DMS114 treated with DMSO at 0.1 percent for 48 hours (cell line): ENCODE measurements at regions not wholly inside any gene's neighbourhood (a gene's known extent, or its start where the extent isn't known, plus 50 kb on each side); places are given as distances from the start of the nearest gene placed in this dataset.

Experiments
- DNase-seq: peaks from one replicate; lab custom pipeline; 2025; ENCODE audit not compliant: unreplicated experiment; lab: John Stamatoyannopoulos, UW

DNA sequence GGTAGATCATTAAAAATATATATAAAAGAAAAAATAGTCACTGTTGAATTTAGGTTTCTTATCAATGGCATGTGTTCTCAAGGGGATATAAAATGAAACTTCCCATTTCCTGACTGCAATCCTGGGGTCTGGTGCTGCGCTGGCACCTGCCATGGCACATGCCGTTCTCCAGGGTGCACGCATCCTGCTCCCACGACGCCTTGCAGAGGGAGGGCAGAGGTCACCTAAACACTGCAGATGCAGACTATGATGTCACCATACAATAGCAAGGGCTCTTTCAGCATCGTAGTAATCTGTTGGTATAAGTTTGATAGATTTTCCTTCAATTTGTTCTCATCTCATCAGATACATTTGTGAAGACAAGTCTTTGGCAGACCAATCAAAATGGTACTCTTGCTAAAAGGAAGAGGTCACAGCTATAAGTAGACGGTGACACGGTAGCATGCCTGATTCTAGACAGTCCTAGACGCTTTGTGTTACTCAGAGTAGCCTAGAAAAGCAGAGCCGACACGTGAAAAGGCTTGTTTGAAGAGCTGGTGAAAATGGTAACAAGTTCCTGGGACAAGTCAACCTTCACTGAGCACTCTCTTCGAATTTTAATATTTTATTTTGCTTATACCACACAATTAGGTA is 761.4 kb downstream of the DCDC2C start:
- no peak for DNase-seq

DNA sequence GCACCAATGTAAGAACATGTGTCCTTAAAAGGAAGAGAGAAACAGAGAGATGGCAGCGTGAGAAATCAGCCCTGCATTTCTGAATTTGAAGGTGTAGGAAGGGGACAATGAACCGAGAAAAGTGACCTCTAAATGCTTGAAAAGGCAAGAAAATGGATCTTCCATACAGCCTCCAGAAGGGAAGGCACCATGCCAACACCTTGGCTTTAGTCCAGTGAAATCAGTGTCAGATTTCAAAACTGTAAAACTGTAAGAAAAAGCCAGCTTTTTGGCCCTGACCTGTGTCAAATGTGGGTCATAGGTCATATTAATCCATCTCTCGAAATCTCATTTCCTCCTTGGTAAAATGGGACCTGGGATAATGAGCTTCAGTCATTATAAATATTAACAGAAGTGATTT is 762.3 kb downstream of the DCDC2C start:
- no peak for DNase-seq

- no peak for DNase-seq
Observed at GRCh38 chr2:4475618-4476017, 772.2 kb downstream of the DCDC2C start.

GRCh38 chr2:4483050-4483449 is 779.7 kb downstream of the DCDC2C start:
- no peak for DNase-seq

GRCh38 chr2:4486971-4487370 is 783.6 kb downstream of the DCDC2C start:
- DNase-seq: no peak

DNA sequence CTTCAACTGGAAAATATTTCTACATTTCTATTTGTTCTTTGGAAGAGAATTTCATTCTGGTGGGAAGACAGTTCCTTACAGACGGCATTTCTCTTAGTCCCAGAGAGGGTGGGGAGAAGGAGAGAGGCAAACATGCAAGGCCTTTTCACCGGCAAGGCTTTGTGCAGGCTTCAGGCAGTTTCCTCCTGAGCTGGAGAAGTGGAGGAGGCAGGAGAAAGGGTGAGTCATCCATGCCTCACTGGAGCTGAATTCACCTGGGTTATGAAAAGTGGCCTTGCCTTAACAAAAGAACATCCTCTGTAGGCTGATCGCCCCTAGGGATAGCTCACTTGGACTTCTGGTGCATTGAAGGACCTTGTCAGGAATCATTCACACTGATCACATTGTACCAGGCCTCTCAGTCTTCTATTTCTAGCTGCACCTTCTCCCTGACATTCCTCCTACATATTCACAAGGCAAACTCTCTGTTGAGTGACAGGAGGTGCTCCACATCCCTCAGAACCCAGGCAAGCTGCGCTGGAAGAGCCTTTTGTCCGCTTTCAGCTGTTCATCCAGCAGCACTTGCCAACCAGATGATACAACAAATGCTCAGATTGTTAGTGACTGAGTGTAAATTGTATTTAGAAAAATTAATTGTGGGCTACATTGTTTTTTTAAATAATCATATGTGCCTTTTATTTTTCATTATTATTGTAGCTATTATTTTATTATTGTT is 796.1 kb downstream of the DCDC2C start:
- DNase-seq: no peak

DNA sequence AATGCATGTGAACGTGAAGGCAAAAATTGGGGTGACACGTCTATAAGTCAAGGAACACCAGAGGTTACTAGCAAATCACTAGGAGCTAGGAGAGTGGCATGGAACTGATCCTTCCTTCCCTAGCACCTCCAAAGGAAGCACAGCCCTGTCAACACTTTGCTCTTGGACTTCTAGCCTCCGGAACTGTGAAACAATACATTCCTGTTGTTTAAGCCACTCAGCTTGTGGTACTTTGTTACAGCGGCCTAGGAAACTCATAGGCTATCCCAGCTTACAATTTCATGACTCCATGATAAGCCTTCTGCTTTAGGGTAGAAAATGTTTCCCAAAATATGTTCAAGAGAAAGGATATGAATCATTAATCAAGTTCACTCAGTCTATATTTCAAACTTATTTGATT is 798.1 kb downstream of the DCDC2C start:
- DNase-seq: no peak

DNA sequence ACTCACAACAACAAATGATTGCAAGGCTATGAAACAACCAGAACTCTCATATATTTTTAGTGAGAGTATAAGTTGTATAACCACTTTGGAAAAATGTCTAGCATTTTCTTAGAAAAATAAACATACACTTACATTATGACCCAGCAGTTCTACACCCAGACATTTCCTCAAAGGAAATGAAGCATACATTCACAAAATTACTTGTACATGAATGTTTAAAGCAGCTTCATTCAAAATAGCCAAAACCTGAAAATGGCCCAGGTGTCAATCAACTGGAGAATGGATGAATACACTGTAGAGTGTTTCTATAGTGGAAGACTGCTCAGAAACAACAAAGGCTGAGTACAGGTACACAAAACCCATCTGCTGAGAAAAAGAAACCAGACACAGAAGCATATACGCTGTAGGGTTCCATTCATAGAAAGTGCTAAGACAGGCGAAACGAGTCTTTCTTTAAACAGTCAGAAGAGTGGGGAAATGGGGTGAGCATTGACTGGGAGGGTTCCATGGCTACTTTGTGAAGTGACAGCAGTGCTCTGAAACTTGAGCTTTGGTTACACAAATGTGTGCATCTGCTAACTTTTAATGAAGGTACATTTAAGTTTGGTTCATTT is 799.0 kb downstream of the DCDC2C start:
- DNase-seq: no peak

- DNase-seq: no peak
Observed at GRCh38 chr2:4507661-4508060, 804.3 kb downstream of the DCDC2C start.

GRCh38 chr2:4515871-4516761 is 812.7 kb downstream of the DCDC2C start:
- DNase-seq: no peak

- no peak for DNase-seq
Observed at GRCh38 chr2:4518596-4518995, 815.2 kb downstream of the DCDC2C start.

- no peak for DNase-seq
Observed at GRCh38 chr2:4522498-4523421, 819.4 kb downstream of the DCDC2C start.

GRCh38 chr2:4527416-4527815 is 824.0 kb downstream of the DCDC2C start:
- DNase-seq: no peak

DNA sequence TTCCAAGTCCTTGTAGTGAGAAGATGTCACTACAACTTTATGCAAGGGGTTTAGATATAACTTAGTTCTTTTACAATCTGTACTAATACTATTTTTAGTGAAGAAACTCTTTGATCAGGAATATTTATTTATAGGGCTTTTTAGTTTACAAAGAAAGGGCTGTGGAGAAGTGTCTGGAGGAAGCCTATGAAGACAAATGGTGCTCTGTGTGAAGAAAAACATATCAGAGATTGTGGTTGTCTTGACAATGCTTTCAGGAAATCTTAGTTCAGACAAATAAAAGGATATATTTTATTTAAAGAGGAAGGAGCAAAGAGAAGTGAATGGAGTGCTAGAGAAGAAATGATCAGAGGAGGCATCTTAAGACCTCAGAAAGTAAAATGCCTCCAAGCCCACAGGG is 824.9 kb downstream of the DCDC2C start:
- DNase-seq: no peak

- DNase-seq: no peak
Observed at GRCh38 chr2:4528773-4529172, 825.4 kb downstream of the DCDC2C start.

DNA sequence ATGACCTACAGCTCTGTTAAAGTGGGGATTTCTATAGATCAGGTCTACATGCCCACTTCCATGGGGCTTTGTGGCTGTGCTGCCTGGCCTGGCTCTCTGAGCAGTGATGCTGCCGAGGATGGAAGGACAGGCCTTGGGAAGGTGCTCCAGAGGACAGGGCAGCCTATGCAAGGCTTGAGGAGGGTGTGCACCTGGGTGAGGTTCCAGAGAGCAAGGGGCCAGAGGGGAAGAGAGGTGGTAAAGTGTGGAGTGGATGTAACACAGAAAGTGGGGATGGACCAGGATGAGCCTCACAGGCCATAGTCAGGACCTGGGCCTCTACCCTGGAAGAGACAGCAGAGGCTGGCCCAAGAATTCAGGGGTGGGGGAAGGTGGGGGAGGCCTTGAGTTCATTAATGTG is 826.4 kb downstream of the DCDC2C start:
- no peak for DNase-seq

DNA sequence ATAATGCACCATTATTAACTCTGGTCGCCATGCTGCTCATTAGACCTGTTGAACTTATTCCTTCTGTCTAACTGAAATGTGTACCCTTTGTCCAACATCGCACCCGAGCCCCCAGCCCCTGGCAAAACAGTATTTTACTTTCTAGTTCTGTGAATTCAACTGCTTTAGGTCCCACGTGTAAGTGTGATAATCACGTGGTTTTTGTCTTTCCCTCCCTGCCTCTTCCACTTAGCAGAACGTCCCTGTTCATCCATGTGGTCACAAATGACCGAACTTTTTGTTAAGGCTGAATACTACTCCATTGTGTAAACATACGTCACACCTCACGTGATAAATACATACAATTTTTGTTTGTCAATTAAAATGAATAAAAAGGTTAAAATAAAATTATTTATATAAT is 826.9 kb downstream of the DCDC2C start:
- DNase-seq: no peak

DNA sequence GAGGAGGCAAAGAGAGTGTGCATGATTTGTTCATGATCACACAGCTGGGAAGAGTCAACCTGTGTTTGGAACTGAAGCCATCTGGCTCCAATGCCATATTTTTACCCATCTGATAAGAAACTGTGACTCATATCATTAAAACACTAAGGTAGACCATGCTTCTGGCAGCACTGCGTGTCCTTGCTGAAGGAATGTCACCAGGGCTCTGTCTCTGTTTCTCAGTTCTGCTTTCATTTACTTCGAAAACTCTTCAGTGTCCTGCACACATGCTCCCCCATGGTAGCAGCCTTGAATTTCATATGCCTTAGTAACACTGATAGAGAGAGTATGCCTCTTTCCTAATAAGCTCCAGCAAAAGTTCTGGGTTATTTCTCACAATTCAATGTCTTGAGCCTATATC is 830.4 kb downstream of the DCDC2C start:
- no peak for DNase-seq

- DNase-seq: no peak
Observed at GRCh38 chr2:4539121-4539520, 835.7 kb downstream of the DCDC2C start.

- DNase-seq: no peak
Observed at GRCh38 chr2:4549666-4550210, 846.4 kb downstream of the DCDC2C start.
